Astrocyte of the spinal cord (primary cell): ENCODE measurements at regions not wholly inside any gene's neighbourhood (a gene's known extent, or its start where the extent isn't known, plus 50 kb on each side); places are given as distances from the start of the nearest gene placed in this dataset.
"Not testable (repeated sequence)": the region's sequence is repeated elsewhere in the genome, so short reads cannot be mapped to it uniquely, and the experiment has no call there.

Source experiments
- DNase-seq: peaks from one replicate; pipeline ENCODE4 v3.0.0; 2011; ENCODE audit warnings: low read depth, low spot score
- H3K4me3 ChIP-seq: 2 replicates; pipeline ENCODE4 v1.5.1; 2011; ENCODE audit warnings: low read depth, mild to moderate bottlenecking, low read length, moderate library complexity
- CTCF ChIP-seq: IDR thresholded peaks from 2 replicates; pipeline ENCODE4 v1.5.1; 2012; ENCODE audit warnings: low read depth, mild to moderate bottlenecking, low read length, inconsistent platforms
- in situ Hi-C: cut with HindIII; loops from 2 replicates; pipeline ENCODE4 v1.10.0; 2017; ENCODE audit warnings: low sequenced_read_pairs

- DNase-seq = no peak
- TF ChIP-seq CTCF = no peak
- in situ Hi-C loops = no loop called here
- no peak overlapping the region for H3K4me3 ChIP-seq
Observed at GRCh38 chr2:123609077-123609476, 416.0 kb upstream of the CNTNAP5 start.

- DNase-seq = no peak
- in situ Hi-C loops = no loop called here
- no peak for TF ChIP-seq CTCF
- no peak overlapping the region for H3K4me3 ChIP-seq
Observed at GRCh38 chr2:123614596-123614995, 410.5 kb upstream of the CNTNAP5 start.

- H3K4me3 ChIP-seq, in situ Hi-C loops, DNase-seq: not testable (repeated sequence)
Observed at GRCh38 chr2:123618642-123619041, 406.4 kb upstream of the CNTNAP5 start.

- TF ChIP-seq CTCF = no peak
- DNase-seq = no peak
- no peak overlapping the region for H3K4me3 ChIP-seq
- in situ Hi-C loops = no loop called here
Observed at GRCh38 chr2:123624816-123625215, 400.3 kb upstream of the CNTNAP5 start.

- in situ Hi-C loops = no loop called here
- H3K4me3 ChIP-seq = no peak overlapping the region
- no peak for DNase-seq
- no peak for TF ChIP-seq CTCF
Observed at GRCh38 chr2:123636232-123636631, 388.9 kb upstream of the CNTNAP5 start.

GRCh38 chr2:123640685-123641335 is 384.3 kb upstream of the CNTNAP5 start:
- no peak overlapping the region for H3K4me3 ChIP-seq
- DNase-seq = no peak
- in situ Hi-C loops = no loop called here
- no peak for TF ChIP-seq CTCF

- in situ Hi-C loops = no loop called here
- no peak overlapping the region for H3K4me3 ChIP-seq
- TF ChIP-seq CTCF = no peak
- no peak for DNase-seq
Observed at GRCh38 chr2:123644053-123644452, 381.0 kb upstream of the CNTNAP5 start.
